ENCODE measurements at regions not wholly inside any gene's neighbourhood (a gene's known extent, or its start where the extent isn't known, plus 50 kb on each side); places are given as distances from the start of the nearest gene placed in this dataset.

GRCh38 chr4:56282004-56282403 is 105.3 kb downstream of the AASDH start:
- TF ChIP-seq, protein P1, sequence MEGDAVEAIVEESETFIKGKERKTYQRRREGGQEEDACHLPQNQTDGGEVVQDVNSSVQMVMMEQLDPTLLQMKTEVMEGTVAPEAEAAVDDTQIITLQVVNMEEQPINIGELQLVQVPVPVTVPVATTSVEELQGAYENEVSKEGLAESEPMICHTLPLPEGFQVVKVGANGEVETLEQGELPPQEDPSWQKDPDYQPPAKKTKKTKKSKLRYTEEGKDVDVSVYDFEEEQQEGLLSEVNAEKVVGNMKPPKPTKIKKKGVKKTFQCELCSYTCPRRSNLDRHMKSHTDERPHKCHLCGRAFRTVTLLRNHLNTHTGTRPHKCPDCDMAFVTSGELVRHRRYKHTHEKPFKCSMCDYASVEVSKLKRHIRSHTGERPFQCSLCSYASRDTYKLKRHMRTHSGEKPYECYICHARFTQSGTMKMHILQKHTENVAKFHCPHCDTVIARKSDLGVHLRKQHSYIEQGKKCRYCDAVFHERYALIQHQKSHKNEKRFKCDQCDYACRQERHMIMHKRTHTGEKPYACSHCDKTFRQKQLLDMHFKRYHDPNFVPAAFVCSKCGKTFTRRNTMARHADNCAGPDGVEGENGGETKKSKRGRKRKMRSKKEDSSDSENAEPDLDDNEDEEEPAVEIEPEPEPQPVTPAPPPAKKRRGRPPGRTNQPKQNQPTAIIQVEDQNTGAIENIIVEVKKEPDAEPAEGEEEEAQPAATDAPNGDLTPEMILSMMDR (CRISPR knock-in tag; IDR thresholded peaks at IDR 0.05): no peak
- TF ChIP-seq, protein P2, sequence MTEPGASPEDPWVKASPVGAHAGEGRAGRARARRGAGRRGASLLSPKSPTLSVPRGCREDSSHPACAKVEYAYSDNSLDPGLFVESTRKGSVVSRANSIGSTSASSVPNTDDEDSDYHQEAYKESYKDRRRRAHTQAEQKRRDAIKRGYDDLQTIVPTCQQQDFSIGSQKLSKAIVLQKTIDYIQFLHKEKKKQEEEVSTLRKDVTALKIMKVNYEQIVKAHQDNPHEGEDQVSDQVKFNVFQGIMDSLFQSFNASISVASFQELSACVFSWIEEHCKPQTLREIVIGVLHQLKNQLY (CRISPR knock-in tag; IDR thresholded peaks at IDR 0.05): no peak
- TF ChIP-seq SOX6 (IDR thresholded peaks at IDR 0.05) (no peak), SOX6 (CRISPR knock-in tag; IDR thresholded peaks at IDR 0.05) (no peak), HNF4G (IDR thresholded peaks at IDR 0.05; ENCODE audit: borderline replicate concordance, low read depth, low read length) (no peak), HNF4G (CRISPR knock-in tag; IDR thresholded peaks at IDR 0.05; ENCODE audit: borderline replicate concordance, low read depth) (no peak), FOXK2 (IDR thresholded peaks at IDR 0.05) (no peak), HNRNPLL (IDR thresholded peaks at IDR 0.05; ENCODE audit: low read depth, low read length, poor library complexity, severe bottlenecking) (no peak), ZNF749 (CRISPR knock-in tag; IDR thresholded peaks at IDR 0.05; ENCODE audit: borderline replicate concordance) (no peak)
- TF ChIP-seq, protein P3, sequence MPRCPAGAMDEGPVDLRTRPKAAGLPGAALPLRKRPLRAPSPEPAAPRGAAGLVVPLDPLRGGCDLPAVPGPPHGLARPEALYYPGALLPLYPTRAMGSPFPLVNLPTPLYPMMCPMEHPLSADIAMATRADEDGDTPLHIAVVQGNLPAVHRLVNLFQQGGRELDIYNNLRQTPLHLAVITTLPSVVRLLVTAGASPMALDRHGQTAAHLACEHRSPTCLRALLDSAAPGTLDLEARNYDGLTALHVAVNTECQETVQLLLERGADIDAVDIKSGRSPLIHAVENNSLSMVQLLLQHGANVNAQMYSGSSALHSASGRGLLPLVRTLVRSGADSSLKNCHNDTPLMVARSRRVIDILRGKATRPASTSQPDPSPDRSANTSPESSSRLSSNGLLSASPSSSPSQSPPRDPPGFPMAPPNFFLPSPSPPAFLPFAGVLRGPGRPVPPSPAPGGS (CRISPR knock-in tag; IDR thresholded peaks at IDR 0.05): no peak
- TF ChIP-seq, protein P4, sequence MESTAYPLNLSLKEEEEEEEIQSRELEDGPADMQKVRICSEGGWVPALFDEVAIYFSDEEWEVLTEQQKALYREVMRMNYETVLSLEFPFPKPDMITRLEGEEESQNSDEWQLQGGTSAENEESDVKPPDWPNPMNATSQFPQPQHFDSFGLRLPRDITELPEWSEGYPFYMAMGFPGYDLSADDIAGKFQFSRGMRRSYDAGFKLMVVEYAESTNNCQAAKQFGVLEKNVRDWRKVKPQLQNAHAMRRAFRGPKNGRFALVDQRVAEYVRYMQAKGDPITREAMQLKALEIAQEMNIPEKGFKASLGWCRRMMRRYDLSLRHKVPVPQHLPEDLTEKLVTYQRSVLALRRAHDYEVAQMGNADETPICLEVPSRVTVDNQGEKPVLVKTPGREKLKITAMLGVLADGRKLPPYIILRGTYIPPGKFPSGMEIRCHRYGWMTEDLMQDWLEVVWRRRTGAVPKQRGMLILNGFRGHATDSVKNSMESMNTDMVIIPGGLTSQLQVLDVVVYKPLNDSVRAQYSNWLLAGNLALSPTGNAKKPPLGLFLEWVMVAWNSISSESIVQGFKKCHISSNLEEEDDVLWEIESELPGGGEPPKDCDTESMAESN (CRISPR knock-in tag; conservative IDR thresholded peaks at IDR 0.05): no peak
- TF ChIP-seq, protein P5, sequence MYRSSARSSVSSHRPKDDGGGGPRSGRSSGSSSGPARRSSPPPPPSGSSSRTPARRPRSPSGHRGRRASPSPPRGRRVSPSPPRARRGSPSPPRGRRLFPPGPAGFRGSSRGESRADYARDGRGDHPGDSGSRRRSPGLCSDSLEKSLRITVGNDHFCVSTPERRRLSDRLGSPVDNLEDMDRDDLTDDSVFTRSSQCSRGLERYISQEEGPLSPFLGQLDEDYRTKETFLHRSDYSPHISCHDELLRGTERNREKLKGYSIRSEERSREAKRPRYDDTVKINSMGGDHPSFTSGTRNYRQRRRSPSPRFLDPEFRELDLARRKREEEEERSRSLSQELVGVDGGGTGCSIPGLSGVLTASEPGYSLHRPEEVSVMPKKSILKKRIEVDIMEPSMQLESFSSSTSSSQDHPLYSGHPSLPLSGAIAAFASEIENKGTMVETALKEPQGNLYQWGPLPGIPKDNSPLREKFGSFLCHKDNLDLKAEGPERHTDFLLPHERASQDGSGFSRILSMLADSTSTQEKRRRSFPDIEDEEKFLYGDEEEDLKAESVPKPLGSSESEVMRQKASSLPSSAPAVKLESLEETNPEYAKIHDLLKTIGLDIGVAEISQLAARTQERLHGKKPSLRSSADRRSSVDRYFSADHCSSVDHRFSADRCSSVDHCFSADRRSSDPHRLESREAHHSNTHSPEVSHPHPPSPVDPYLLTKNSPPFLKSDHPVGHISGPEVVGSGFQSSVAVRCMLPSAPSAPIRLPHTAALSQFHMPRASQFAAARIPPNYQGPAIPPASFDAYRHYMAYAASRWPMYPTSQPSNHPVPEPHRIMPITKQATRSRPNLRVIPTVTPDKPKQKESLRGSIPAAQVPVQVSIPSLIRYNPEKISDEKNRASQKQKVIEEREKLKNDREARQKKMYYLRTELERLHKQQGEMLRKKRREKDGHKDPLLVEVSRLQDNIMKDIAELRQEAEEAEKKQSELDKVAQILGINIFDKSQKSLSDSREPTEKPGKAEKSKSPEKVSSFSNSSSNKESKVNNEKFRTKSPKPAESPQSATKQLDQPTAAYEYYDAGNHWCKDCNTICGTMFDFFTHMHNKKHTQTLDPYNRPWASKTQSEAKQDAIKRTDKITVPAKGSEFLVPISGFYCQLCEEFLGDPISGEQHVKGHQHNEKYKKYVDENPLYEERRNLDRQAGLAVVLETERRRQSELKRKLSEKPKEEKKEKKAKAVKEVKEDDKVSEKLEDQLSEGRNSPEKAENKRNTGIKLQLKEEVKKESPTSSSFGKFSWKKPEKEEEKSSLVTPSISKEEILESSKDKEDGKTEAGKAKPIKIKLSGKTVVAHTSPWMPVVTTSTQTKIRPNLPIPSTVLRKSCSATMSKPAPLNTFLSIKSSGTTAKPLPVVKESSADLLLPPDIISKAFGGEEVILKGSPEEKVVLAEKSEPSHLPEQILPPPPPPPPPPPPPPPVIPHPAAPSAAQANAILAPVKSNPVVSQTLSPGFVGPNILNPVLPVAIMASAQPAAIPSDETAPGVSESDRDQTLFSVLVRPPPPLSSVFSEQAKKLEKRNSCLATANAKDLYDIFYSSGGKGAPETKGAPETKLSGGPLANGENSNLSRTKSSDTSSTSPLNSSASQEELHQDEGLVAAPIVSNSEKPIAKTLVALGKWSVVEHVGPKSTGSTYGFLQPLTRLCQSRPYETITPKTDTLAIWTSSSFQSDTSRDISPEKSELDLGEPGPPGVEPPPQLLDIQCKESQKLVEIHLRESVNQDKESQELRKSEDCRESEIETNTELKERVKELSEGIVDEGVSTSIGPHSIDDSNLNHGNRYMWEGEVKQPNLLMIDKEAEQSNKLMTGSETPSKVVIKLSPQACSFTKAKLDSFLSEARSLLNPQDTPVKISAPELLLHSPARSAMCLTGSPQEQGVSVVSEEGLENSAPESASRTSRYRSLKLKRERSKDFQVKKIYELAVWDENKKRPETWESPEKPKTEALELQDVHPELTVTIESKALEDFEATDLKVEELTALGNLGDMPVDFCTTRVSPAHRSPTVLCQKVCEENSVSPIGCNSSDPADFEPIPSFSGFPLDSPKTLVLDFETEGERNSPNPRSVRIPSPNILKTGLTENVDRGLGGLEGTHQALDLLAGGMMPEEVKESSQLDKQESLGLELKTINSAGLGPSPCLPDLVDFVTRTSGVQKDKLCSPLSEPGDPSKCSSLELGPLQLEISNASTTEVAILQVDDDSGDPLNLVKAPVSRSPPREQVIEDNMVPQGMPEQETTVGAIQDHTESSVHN (CRISPR knock-in tag; IDR thresholded peaks at IDR 0.05): no peak

Measured in HepG2 (cell line).